GM23338 (cell line): ENCODE measurements at regions not wholly inside any gene's neighbourhood (a gene's known extent, or its start where the extent isn't known, plus 50 kb on each side); places are given as distances from the start of the nearest gene placed in this dataset. TPM values are rescaled to one million over a fixed set of nuclear protein-coding genes. Genes with fewer than 3 reads are reported as not detected.

Experiments used
- ATAC-seq: fragments of 200-7000 bp; cut with Tn5 transposase; 3 replicates; pipeline ENCODE4 v1.9.1; 2020
- DNase-seq: peaks from one replicate; pipeline ENCODE4 v3.0.0-alpha.2; 2015; ENCODE audit warnings: low spot score
- H2AFZ ChIP-seq: fragments of 200-600 bp; sonication (generic); 2 replicates; pipeline ENCODE4 v1.8.0; 2016; ENCODE audit warnings: antibody characterized with exemption, mild to moderate bottlenecking, moderate library complexity
- H3F3A ChIP-seq: fragments of 200-600 bp; sonication (generic); replicated peaks from 2 replicates; pipeline ENCODE4 v1.8.0; 2017; ENCODE audit warnings: antibody characterized with exemption, mixed run types, low read depth
- H3K27ac ChIP-seq: fragments of 200-600 bp; sonication (generic); 2 replicates; pipeline ENCODE4 v1.6.1; 2016; ENCODE audit warnings: low read depth
- H3K27me3 ChIP-seq: fragments of 200-600 bp; sonication (generic); 2 replicates; pipeline ENCODE4 v1.8.0; 2016; ENCODE audit warnings: mild to moderate bottlenecking, mixed run types, moderate library complexity; ENCODE audit not compliant: insufficient read depth
- H3K36me3 ChIP-seq: fragments of 200-600 bp; sonication (generic); 2 replicates; pipeline ENCODE4 v1.8.0; 2016; ENCODE audit warnings: mild to moderate bottlenecking; ENCODE audit not compliant: insufficient read depth
- H3K4me1 ChIP-seq: fragments of 200-600 bp; sonication (generic); 2 replicates; pipeline ENCODE4 v1.8.0; 2016; ENCODE audit warnings: mild to moderate bottlenecking, moderate library complexity; ENCODE audit not compliant: insufficient read depth
- H3K4me2 ChIP-seq: fragments of 200-600 bp; sonication (generic); 2 replicates; pipeline ENCODE4 v1.7.1; 2017; ENCODE audit warnings: mixed run types
- H3K4me3 ChIP-seq: fragments of 200-600 bp; sonication (generic); 2 replicates; pipeline ENCODE4 v1.6.1; 2016; ENCODE audit warnings: mixed run types
- H3K79me2 ChIP-seq: fragments of 200-600 bp; sonication (generic); replicated peaks from 2 replicates; pipeline ENCODE4 v1.8.0; 2017; ENCODE audit warnings: mild to moderate bottlenecking; ENCODE audit not compliant: insufficient read depth
- H3K9me2 ChIP-seq: fragments of 200-600 bp; sonication (generic); 2 replicates; pipeline ENCODE4 v1.8.0; 2017; ENCODE audit not compliant: insufficient read depth
- H4K20me1 ChIP-seq: fragments of 200-600 bp; sonication (generic); replicated peaks from 2 replicates; pipeline ENCODE4 v1.8.0; 2017; ENCODE audit warnings: mild to moderate bottlenecking; ENCODE audit not compliant: insufficient read depth
- H3K27ac Mint-ChIP-seq: 2 replicates; pipeline ENCODE4 v1.8.0; 2020; ENCODE audit warnings: inconsistent platforms, mild to moderate bottlenecking, moderate library complexity, mixed read lengths
- H3K27me3 Mint-ChIP-seq: 3 replicates; pipeline ENCODE4 v1.8.0; 2022; ENCODE audit warnings: low read depth, mild to moderate bottlenecking, moderate library complexity, mixed read lengths, inconsistent platforms; ENCODE audit not compliant: insufficient read depth, poor library complexity
- H3K36me3 Mint-ChIP-seq: 3 replicates; pipeline ENCODE4 v1.8.0; 2021; ENCODE audit warnings: low read depth, mild to moderate bottlenecking, inconsistent platforms, moderate library complexity, mixed read lengths
- H3K4me1 Mint-ChIP-seq: 3 replicates; pipeline ENCODE4 v1.8.0; 2020; ENCODE audit warnings: mild to moderate bottlenecking, inconsistent platforms, mixed read lengths
- H3K4me3 Mint-ChIP-seq: 3 replicates; pipeline ENCODE4 v1.8.0; 2021; ENCODE audit warnings: moderate library complexity, mild to moderate bottlenecking, inconsistent platforms, mixed read lengths
- H3K9me3 Mint-ChIP-seq: 3 replicates; pipeline ENCODE4 v1.8.0; 2020; ENCODE audit warnings: moderate library complexity, mild to moderate bottlenecking, inconsistent platforms, mixed read lengths
- CREB1 ChIP-seq: fragments of 250-450 bp; sonication (Bioruptor Pico); IDR thresholded peaks from 2 replicates; pipeline ENCODE4 v1.5.0; 2020; ENCODE audit warnings: low read depth, mild to moderate bottlenecking, moderate library complexity
- ZNF114 ChIP-seq: fragments of 250-450 bp; sonication (Bioruptor Pico); IDR thresholded peaks from 2 replicates; pipeline ENCODE4 v1.5.0; 2020; ENCODE audit warnings: mild to moderate bottlenecking, moderate library complexity
- small RNA-seq: library from RNA; depleted of rRNA; stranded (forward); fragments of <200 nt; gene quantifications from one replicate; pipeline ENCODE3, GENCODE V24; 2014; ENCODE audit warnings: low replicate concordance
- TF ChIP-seq, protein P1 (sequence below), 2 experiments: fragments of 200-600 bp in 1 of 2; sonication (generic) in 1 of 2; conservative IDR thresholded peaks; 2 replicates each; pipeline versions ENCODE4 v1.5.1 to v1.6.1; 2016 to 2017; ENCODE audit warnings: antibody characterized with exemption in 2 of 2, low read depth in 2 of 2, mild to moderate bottlenecking in 2 of 2, moderate library complexity in 1 of 2

DNA sequence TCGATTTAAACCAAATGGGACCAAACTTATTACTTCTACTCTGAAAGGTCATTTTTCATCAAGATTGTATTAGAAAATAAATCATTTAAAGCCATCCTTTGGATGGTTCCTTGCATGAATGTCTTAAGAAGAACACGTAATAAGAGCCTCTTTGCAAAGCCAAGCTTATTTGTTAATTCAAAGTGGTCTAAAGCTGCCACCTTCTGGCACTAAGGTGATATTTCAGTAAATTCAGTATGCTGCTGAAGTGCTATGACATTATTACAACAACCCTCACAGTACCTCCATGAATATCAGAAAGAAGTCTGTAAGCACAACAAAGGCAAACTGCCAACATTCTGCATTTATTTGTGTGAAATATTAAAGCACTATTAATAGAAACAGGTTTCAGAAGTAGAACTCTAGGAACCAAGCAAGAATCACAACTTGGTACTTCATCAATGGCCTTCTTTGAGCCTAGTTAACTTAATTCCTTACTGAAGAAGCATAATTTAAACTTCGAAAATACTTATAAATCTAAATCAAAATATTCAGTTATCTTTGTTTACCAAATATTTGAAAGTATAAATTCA lies 53.1 kb upstream of the TYRP1 start:
- no peaks in the 10 kb centered on the region for H3K9me3 Mint-ChIP-seq
- no peaks in the 10 kb centered on the region for H3F3A ChIP-seq
- no peaks in the 10 kb centered on the region for H4K20me1 ChIP-seq
- no peak overlapping the region for H3K4me3 ChIP-seq
- H3K4me3 Mint-ChIP-seq: no peak overlapping the region
- H3K27me3 Mint-ChIP-seq: no peaks in the 10 kb centered on the region
- H3K36me3 ChIP-seq: no peaks in the 10 kb centered on the region
- H2AFZ ChIP-seq: no peak overlapping the region
- peak; percentile 79 for DNase-seq
- no peaks in the 10 kb centered on the region for H3K36me3 Mint-ChIP-seq
- no peaks in the 10 kb centered on the region for H3K79me2 ChIP-seq
- no peaks in the 10 kb centered on the region for H3K4me1 ChIP-seq
- H3K27ac Mint-ChIP-seq: no peak overlapping the region
- no peaks in the 10 kb centered on the region for H3K9me2 ChIP-seq
- H3K27ac ChIP-seq: no peak overlapping the region
- ATAC-seq: peak; percentile 80
- no peaks in the 10 kb centered on the region for H3K4me1 Mint-ChIP-seq
- TF ChIP-seq CREB1: no peak
- TF ChIP-seq ZNF114: no peak
- TF ChIP-seq, protein P1, sequence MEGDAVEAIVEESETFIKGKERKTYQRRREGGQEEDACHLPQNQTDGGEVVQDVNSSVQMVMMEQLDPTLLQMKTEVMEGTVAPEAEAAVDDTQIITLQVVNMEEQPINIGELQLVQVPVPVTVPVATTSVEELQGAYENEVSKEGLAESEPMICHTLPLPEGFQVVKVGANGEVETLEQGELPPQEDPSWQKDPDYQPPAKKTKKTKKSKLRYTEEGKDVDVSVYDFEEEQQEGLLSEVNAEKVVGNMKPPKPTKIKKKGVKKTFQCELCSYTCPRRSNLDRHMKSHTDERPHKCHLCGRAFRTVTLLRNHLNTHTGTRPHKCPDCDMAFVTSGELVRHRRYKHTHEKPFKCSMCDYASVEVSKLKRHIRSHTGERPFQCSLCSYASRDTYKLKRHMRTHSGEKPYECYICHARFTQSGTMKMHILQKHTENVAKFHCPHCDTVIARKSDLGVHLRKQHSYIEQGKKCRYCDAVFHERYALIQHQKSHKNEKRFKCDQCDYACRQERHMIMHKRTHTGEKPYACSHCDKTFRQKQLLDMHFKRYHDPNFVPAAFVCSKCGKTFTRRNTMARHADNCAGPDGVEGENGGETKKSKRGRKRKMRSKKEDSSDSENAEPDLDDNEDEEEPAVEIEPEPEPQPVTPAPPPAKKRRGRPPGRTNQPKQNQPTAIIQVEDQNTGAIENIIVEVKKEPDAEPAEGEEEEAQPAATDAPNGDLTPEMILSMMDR (conservative IDR thresholded peaks at IDR 0.05; ENCODE audit: low read depth in 2 of 2): peak; percentile 78 to 81
- H3K4me2 ChIP-seq: no peak overlapping the region
- H3K27me3 ChIP-seq: no peaks in the 10 kb centered on the region

DNA sequence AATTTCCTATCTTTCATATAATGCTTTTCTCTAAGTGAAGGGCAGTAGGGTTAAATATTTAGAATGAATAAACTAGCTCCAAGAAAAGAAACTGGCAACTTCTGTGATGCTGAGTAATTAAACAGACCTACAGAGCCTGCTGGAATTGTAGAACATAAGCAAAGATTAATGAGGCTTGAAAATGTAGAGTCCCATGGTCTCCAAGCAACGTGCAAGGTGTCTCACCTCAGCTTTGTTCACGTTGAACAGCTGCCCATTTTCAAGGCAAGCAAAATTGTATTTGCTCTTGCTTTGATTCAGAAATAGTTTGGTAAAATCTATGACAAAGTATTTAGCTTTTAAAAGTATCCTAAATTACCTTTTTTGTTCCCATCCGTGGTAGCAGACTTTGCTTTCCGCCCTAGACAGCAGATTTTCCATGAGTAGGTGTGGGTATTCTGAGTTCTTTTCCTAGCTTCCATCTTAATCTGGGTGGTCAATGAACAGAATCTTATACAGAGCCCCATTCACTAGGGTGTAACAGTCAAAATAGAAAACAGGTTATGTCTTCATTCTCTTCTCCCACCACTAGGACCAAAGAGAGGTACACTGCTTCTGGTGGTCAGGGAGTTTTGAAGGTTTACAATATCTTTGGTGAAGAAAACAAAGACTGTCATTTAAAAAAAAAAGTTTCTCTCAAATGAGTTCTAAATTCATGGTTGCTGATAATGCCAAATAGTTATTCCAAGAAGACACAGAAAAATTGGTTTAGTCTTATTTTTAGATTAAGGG lies 52.1 kb upstream of the TYRP1 start:
- Histone ChIP-seq H2AFZ (no peak overlapping the region), H3K79me2 (no peaks in the 10 kb centered on the region), H3K27ac (no peak overlapping the region), H3K27me3 (no peaks in the 10 kb centered on the region), H3K4me2 (no peak overlapping the region), H3K9me2 (no peaks in the 10 kb centered on the region), H3K4me1 (no peaks in the 10 kb centered on the region), H4K20me1 (no peaks in the 10 kb centered on the region), H3K4me3 (no peak overlapping the region), H3K36me3 (no peaks in the 10 kb centered on the region), H3F3A (no peaks in the 10 kb centered on the region)
- H3K36me3 Mint-ChIP-seq: no peaks in the 10 kb centered on the region
- no peak overlapping the region for H3K4me3 Mint-ChIP-seq
- ATAC-seq (no peak), DNase-seq (no peak)
- H3K4me1 Mint-ChIP-seq: no peaks in the 10 kb centered on the region
- TF ChIP-seq, protein P1 (conservative IDR thresholded peaks at IDR 0.05; ENCODE audit: low read depth in 2 of 2): 0 out of 4 replicates have a peak, but pooled peaks of 1 of the 2 experiments have one; percentile 16
- no peak for TF ChIP-seq ZNF114
- H3K27ac Mint-ChIP-seq: no peak overlapping the region
- no peaks in the 10 kb centered on the region for H3K27me3 Mint-ChIP-seq
- H3K9me3 Mint-ChIP-seq: no peaks in the 10 kb centered on the region

Small RNAs in the stretch of these regions (small RNA-seq; reads per million reads assigned to genes)
- gene AL161788.1 (not detected), gene AL162413.1 (not detected), gene AL592227.1 (not detected), gene RNU2-47P (0.12 reads per million)
